Activated CD4-positive, alpha-beta T cell treated with anti-CD3 and anti-CD28 coated beads, Interleukin-2, amount 50 U/mL, for 16 hours (primary cell): ENCODE measurements at regions not wholly inside any gene's neighbourhood (a gene's known extent, or its start where the extent isn't known, plus 50 kb on each side); places are given as distances from the start of the nearest gene placed in this dataset.
"Not testable (repeated sequence)": the region's sequence is repeated elsewhere in the genome, so short reads cannot be mapped to it uniquely, and the experiment has no call there.

ENCODE experiments used
- DNase-seq: peaks from one replicate; pipeline ENCODE4 v3.0.0-alpha.2; 2020

DNA sequence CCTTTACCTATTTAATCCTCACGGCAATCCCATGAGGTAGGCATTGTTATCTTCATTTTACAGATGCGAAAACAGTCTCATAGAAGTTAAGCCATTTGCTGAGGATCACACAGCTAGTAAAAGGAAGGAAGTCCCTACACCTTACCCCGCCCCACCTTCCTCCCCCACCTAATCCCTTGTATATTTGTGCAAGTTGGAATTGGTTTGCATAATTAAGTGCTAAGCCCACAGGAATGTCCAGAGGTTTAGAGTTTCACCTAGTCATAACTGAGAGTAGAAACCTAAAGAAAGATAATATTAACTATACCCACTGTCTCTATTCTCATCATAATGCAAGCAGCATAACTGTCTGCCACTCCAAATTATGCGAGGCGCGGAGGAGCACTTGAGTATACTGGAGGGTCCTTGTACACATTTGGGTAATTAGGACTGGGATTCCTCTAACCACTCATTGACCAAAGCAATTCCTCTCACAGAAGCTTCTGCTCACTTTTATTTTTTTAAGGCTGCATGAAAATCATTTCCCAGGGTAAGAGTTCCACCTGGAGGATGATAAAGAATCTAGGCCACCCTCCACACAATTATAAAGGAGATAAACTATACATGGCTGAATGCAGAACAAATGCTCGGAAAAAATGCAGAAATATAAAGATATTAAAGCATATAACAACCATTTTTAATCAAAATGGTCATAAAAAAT lies 199.9 kb downstream of the FAM181B start:
- DNase-seq, result no peak

DNA sequence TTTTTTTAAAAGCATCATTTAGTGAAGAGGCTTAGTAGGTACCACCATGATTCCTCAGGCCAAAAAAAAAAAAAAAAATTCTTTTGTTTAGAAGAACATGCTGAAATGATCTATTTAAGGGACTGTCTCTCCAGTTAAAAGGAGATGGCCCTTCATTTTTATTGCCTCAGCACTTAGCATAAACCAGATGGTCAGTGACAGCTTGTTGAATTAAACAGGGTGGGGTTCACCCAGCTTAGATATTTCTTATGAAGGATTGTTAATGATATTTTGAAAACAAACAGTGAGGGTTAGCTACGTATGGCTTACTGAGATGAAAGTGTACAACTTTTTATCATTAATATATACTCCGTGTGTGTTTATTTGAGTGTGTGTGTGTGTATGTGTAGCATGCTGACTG lies 203.7 kb downstream of the FAM181B start:
- no peak for DNase-seq

- DNase-seq, result no peak
Observed at GRCh38 chr11:82527081-82527584, 206.5 kb downstream of the FAM181B start.

GRCh38 chr11:82523141-82523540 lies 210.5 kb downstream of the FAM181B start:
- no peak for DNase-seq

GRCh38 chr11:82521427-82521826 lies 212.2 kb downstream of the FAM181B start:
- no peak for DNase-seq

GRCh38 chr11:82507288-82507687 lies 226.4 kb downstream of the FAM181B start:
- DNase-seq, result no peak

- DNase-seq, result no peak
Observed at GRCh38 chr11:82505379-82505778, 228.3 kb downstream of the FAM181B start.

- not testable (repeated sequence) for DNase-seq
Observed at GRCh38 chr11:82501174-82501573, 232.5 kb downstream of the FAM181B start.

GRCh38 chr11:82494988-82495432 lies 238.7 kb downstream of the FAM181B start:
- no peak for DNase-seq

GRCh38 chr11:82474876-82475275 lies 258.8 kb downstream of the FAM181B start:
- DNase-seq, result no peak

DNA sequence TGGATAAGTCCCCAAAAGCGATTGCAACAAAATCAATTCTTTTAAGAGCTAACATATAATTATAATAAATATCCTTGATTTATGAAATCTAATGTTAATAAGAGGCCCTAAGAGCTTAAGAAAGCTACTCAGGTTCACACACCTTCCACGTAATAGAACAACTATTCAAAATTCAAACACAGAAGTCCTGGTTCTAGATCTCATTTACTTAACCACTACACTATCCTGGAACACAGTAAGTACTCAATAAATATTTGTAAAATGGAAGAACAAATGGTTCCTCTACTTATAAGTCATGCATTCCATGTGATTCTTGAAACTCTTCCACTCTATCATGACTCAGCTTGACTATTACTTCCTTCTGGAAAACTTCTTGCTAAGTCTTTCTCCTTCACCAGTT lies 268.2 kb downstream of the FAM181B start:
- DNase-seq, result no peak

- no peak for DNase-seq
Observed at GRCh38 chr11:82462608-82463242, 270.9 kb downstream of the FAM181B start.

DNA sequence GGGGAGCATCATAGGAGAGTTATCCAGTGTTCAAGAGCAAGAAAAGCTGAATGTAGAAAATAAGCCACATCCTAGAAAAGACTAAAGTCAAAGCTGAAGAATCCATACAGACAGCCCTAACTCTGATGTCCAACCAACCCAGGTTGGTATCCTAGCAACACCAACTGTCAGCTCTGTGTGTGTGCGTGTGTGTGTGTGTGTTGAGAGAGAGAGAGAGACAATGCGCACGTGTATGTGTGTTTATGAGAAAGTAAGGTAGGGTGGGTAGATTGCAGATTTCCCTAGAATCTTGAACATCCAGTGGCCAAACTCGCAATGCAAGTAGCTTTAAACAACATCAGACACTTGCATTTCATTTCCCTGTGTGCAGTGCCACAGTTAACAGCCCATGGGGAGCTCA lies 274.9 kb downstream of the FAM181B start:
- no peak for DNase-seq

GRCh38 chr11:82458147-82458546 lies 275.5 kb downstream of the FAM181B start:
- no peak for DNase-seq

DNA sequence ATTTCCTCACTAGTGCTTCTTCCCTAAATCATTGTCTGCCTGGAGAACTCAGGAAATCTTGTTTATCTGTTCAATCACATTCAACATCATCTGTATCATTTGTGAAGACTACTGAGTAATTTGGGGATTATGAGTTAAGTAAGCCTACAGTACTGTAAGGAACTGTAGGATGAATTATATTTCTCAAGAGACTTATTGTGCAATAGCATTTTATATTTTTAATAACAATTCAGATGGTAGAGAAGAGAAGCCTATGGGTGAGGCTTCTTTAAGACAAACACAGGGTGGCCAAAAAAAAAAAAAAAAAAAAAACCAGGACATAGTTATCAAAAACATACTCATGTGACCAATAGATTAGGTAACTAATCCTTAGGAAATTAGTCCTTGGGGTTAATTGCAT lies 282.7 kb downstream of the FAM181B start:
- no peak for DNase-seq

- DNase-seq, result no peak
Observed at GRCh38 chr11:82406611-82407010, 327.1 kb downstream of the FAM181B start.

DNA sequence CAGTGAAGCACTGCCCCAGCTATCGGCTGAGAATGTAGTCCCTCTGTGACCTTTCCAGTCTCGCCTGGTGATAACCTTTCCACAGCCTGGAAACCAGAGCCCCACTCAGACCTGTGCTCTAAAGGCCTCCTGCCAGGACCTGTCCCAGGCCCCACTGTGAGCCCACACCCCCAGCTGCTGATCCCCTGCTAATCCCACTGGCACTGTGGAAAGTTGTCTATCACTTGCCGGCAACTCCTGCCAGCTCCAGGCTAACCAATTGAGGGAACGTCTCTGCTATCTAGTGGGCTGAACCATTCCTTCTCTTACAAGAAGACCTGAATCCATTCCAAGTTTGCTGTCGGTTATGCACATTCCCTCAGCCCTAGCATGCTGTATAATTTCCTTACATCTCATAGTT lies 328.2 kb downstream of the FAM181B start:
- DNase-seq, result no peak

DNA sequence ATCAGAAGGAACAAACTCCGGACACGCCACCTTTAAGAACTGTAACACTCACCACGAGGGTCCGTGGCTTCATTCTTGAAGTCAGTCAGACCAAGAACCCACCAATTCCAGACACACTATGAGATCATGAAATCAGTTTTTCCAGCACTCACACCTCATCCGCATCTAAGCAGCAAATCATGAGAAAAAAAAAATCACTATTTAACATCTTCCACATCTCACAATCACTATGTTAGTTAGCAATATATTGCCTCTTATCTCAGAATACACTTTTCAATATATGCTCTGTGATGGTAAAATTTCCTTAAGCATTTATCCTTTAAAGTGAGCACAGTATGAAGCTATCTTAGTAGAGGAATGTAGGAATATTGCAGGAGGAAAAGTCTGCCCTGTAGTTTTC lies 328.7 kb downstream of the FAM181B start:
- DNase-seq, result no peak

DNA sequence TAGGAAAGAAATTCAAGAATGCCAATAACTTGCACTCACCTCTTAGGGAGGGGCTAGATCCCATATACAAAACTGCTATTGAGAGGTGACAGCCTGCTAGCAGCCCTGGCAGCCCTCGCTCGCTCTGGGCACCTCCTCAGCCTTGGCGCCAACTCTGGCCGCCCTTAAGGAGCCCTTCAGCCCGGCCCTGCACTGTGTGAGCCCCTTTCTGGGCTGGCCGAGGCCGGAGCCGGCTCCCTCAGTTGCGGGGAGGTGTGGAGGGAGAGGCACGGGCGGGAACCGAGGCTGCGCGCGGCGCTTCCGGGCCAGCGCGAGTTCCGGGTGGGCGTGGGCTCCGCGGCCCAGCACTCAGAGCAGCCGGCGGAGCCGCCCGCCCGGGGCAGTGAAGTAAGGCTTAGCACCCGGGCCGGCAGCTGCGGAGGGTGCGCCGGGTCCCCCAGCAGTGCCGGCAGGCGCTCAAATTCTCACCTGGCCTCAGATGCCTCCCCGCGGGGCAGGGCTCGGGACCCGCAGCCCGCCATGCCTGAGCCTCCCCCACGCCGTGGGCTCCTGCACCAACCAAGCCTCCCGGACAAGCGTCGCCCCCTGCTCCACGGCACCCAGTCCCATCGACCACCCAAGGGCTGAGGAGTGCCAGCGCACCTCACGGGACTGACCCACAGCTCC lies 329.9 kb downstream of the FAM181B start:
- DNase-seq, result no peak

DNA sequence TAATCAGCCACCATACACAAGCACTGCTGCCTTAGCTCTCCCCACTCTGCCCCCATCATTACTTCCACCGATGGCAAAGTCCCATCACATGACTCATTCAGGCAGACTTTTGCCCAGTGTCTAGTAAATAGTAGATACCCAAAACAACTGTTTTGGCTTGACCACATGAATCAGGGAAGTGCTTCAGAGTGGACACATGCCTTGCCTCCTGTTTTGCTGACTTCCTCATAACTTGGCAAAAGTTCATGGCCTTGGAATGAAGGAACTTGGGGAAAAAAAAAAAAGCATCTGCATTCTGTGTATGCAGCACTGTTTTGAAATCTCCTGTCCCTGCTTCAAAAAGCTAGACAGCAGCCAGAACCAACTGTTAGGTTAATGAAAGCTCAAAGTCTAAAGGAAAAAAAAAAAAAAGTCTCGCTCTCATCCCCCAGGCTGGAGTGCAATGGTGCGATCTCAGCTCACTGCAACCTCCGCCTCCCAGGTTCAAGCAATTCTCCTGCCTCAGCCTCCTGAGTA lies 335.3 kb downstream of the FAM181B start:
- DNase-seq, result no peak

DNA sequence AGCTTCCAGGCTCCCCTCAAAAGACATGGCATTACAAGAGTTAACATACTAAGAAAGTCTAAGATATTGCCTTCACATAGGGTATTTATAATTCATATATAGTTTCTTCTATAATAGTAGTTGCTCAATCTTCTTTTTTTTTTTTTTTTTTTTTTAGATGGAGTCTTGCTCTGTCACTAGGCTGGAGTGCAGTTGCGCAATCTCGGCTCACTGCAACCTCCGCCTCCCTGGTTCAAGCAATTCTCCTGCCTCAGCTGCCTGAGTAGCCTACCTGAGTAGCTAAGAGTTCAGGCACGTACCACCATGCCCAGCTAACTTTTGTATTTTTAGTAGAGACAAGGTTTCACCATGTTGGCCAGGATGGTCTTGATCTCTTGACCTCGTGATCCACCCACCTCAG lies 337.0 kb downstream of the FAM181B start:
- not testable (repeated sequence) for DNase-seq

DNA sequence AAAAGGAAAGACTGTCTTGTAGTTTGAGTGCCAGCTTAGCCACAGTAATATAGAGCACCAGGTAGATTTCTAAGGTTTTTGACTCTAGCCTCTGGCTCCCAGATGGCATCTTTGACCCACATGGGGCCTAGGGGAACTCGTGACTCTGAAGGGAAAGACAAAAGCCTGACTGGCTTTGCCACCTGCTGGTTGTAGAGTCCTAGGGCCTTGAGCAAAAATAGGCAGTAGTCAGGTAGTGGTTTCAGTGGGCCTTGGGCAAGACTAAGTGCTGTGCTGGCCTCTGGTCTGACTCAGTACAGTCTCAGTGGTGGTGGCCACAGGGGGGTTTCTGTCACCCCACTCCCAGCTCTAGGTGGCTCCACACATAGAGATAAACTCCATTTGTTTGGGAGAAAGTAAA lies 349.4 kb downstream of the FAM181B start:
- DNase-seq, result no peak

- DNase-seq, result no peak
Observed at GRCh38 chr11:82373781-82374542, 359.7 kb downstream of the FAM181B start.
